ENCODE measurements at regions not wholly inside any gene's neighbourhood (a gene's known extent, or its start where the extent isn't known, plus 50 kb on each side); places are given as distances from the start of the nearest gene placed in this dataset.
A peak's percentile ranks its signal among the peaks of the same experiment; 100 is the strongest.
"Not testable (repeated sequence)": the region's sequence is repeated elsewhere in the genome, so short reads cannot be mapped to it uniquely, and the experiment has no call there.

DNA sequence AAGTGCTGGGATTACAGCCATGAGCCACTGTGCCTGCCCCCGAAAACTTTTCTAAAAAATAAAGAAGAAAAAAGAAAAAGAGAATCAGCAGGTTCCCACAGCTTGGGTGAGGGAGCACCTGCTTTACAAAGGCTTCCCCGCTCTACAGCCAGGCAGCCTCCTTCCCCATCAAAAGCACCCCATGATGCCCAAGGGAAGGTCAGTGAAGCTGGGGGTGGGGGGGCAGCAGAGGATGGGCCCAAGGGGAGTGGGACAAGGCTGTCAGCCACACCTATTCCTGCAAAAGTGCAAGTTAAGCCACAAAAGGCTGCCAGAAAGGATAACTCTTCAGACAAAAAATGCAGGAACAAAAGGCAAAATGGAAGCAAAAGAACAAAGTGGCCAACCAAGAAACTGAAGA is 72.5 kb downstream of the FAM50B start:
- no peak for DNase-seq

- not testable (repeated sequence) for DNase-seq
Observed at GRCh38 chr6:3922619-3923018, 73.4 kb downstream of the FAM50B start.

- DNase-seq = not testable (repeated sequence)
Observed at GRCh38 chr6:3925223-3926149, 76.3 kb downstream of the FAM50B start.

GRCh38 chr6:3926150-3926482 is 76.9 kb downstream of the FAM50B start:
- no peak for DNase-seq

GRCh38 chr6:3928111-3928510 is 78.9 kb downstream of the FAM50B start:
- no peak for DNase-seq

- peak; percentile 55 for DNase-seq
Observed at GRCh38 chr6:3929281-3929798, 80.2 kb downstream of the FAM50B start.

DNA sequence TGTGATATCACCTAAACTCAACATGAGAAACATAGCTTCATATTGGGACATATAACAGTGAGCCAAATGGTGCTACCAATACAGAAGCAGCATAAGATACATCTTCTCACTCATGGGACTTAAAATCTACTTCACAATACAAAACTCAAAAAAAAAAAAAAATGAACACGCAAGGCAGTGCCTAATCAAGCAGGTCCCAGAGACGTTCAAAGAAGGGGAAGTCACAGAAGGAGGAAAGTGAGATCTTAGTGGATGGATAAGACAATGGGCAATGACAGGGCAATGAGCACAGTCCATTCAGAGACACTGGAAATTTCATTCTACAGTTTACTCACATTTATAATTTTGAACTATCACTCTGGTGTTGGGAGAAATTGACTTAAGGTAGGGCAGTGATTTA is 88.3 kb downstream of the FAM50B start:
- no peak for DNase-seq

GRCh38 chr6:3938715-3939367 is 89.7 kb downstream of the FAM50B start:
- no peak for DNase-seq

DNA sequence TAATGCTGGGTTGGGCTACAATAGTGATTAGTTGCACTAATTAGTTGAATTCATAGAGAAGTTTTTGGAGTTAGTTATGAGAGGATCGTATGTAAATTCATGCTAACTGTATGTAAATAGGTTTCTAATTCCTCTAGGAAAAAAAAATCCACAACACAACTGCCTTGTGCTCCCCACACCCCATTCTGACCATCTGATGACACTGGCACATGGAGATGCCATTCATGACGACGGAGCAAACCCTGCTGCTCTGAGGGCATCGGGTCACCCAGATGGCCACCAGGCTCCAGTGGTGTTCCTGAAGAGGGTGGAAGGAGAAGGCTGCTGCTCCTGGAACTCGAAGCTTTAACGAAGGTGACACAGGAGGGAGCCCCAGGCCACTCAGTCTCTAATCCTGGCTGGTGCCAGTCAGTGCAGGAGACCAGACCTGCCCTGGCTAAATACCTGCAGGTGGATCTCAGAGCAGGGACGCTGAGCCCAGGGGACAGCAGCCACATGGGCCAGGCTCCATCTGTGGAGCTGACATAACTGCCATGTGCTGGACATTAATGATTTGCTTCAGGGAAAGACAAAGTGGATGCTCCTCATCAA is 90.3 kb downstream of the FAM50B start:
- DNase-seq = no peak

DNA sequence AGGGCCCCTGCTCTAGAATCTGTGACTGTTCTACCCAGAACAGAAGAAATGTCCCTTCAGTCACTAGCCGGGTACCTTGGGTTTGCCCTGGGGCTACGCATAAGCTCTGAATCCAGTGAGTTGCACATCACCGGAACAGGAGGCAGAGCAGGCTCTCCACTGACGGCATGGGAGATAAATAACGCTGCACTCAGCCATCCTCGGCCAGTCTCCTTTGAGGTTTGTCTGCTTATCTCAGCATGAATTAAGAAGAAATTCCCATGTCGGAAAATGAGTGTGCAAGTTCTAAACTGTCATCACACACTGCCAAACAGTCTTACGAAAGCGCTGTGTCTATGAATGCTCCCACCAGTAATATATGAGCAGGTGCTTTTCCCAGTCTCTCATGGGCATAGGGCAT is 90.8 kb downstream of the FAM50B start:
- DNase-seq = no peak

GRCh38 chr6:3940703-3941102 is 91.5 kb downstream of the FAM50B start:
- DNase-seq = no peak

- no peak for DNase-seq
Observed at GRCh38 chr6:3943331-3943765, 94.2 kb downstream of the FAM50B start.

- DNase-seq = no peak
Observed at GRCh38 chr6:3944246-3944645, 95.1 kb downstream of the FAM50B start.

DNA sequence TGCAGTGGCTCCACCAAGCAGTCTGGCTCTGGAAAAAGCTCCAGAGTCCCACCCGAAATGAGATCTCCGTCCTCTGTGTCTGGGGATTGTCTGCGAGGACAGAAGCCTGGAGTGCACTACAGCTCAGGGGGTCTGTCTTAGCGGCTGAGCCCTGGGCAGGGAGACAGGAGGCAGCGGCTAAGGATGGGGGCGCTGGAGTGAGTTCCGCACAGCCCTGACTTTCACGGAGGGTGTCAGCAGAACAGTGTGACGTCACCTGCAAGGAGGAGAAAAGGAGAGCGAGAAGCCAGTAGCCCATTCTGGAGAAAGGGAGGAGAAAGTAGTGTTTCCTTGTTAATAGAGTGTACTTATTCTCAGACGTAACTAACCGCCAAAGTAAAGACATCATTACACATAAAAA is 97.6 kb downstream of the FAM50B start:
- no peak for DNase-seq

DNA sequence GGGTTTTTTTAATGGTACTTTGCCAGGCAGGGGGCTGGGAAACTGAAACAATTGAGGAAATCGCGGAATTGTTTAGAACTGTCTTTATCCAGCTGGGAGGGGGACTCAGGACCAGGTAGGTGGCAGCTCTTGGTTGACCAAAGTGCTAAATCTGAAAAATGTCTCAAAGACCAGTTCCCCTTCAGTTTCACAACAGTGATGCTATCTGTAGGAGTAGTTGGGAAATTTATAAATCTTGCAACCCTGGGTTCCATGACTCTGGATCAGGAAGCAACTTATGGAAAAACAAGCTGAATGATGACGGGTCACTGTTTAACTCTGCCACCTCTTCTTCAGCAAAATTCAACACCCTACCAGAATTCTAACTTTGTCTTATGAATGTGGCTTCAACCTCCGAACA is 99.7 kb downstream of the FAM50B start:
- no peak for DNase-seq

DNA sequence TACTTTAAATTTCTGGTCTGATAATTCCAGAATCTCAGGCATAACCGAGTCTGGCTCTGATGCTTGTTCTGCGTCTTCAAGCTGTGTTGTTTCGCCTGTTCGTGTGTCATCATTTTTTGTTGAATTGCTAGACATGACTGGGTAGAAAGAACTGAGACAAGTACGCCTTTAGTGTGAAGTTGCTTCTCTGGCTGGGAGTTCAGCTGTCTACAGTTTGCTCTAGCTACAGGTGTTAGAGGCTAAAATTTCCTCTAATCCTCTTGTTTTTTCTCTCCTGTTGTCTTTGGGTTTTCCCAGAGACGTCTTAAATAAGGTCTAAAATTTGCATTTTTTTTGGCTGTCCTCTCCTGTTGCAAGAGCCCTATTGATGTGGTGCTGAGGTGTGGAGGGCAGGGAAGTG is 100.3 kb downstream of the FAM50B start:
- no peak for DNase-seq

GRCh38 chr6:3956054-3956453 is 106.9 kb downstream of the FAM50B start:
- DNase-seq = no peak

GRCh38 chr6:3957321-3957720 is 108.1 kb downstream of the FAM50B start:
- no peak for DNase-seq

DNA sequence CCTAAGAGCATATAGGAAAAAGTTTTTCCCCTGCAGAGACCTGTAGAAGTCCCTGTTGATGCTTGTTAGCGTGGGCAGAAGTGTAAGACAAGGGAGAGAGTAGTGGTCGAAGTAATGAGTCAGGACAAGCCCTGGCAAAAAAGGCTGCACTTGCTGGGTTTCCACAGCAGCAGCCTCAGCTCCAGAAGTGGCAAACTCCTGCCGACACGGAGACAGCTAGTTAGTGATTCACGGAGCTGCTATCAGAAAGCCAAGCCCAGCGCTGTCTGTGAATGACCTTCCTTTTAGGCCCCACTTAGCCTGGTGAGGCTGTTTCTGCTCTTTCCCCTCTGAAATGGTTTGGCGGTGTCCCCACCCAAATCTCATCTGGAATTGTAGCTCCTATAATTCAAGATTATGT is 109.1 kb downstream of the FAM50B start:
- DNase-seq = no peak

- DNase-seq = no peak
Observed at GRCh38 chr6:3959385-3959784, 110.2 kb downstream of the FAM50B start.

DNA sequence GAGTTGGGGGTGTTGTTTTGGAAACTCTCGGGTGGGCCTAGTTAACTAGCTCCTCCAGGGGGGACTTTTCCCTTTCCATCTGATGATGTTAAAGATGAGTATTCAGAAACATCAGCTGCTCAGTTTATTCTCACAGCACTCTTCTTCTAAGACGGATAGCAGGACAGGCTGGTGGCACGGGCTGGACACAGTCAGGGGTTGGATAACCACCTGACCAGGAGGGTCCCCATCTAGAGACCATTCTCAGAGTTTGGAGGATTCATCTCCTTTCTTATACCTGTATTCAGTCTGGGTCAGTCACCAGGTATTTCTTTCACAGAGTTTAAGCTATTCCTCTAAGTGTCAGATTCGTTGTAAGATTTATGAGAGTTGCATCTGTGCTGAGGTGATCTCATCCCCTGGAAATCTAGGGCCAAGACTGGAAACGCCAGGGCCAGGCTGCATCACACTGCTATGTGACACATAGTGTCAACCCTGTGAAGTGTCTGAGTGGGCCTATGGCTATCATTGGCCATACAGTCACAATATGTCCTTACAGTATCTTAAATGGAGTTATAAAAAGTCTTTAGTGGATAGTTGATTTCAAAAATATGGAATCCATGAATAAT is 111.7 kb downstream of the FAM50B start:
- DNase-seq = no peak

DNA sequence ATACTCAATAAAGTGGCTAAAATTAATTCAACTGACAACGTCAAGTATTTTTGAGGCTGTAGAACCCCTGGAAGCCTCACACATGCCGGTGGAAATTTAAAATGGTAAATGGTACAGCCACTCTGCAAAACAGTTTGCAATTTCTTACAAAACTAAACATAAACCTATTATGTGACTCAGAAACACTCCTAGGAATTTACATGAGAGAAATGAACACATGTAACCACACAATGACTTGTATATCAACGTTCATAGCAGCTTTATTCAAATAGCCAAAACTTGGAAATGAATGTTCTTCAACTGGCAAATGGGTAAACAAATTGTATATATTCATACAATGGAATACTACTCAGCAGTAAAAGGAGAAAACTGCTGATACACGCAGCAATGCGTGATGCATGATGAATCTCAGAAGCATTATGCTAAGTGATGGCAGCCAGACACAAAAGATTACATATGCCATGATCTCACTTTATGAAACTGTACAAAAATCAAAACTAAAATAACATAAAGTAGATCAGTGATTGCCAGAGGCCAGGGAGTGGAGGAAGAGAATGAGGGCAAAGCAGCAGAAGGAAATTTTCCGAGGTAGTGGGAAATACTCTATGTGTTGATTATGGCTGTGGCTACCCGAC is 112.5 kb downstream of the FAM50B start:
- no peak for DNase-seq

Data from amniotic stem cell (primary cell).